KBM-7 (cell line): ENCODE measurements at regions not wholly inside any gene's neighbourhood (a gene's known extent, or its start where the extent isn't known, plus 50 kb on each side); places are given as distances from the start of the nearest gene placed in this dataset.
A peak's percentile ranks its signal among the peaks of the same experiment; 100 is the strongest.

Source experiments
- DNase-seq: peaks from one replicate; pipeline ENCODE4 v3.0.0-alpha.2; 2015
- in situ Hi-C: fragments of 300-500 bp; cut with MboI; formaldehyde crosslinking; loops from 2 replicates; pipeline ENCODE4 v1.14.3; 2020; ENCODE audit warnings: low sequenced_read_pairs, low pct_unique_long_range_greater_than_20kb, mixed read lengths

DNA sequence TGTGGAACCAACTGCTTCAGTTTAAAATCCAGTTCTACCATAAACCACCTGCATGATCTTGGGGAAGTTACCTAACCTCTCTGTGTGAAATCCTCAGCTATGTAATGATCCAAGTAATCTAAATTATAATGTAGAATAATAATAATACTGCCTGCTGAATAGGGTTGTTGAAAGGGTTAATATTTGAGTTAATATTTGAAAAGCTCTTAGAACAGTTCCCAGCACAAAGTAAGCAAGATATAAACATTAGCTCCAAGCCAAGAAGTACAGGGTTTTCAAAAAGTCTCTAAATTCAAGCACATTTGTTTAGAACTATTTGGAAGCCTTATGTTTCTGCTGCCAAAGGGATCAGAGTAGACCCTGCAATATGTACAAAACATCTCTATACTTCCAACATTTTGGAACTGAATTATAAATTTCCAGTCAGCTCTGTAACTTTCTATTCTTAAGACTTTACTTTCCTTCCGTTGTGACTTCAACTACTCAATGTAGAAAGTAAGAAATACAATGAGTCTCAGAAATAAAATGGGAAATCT is 76.7 kb upstream of the FAM9C start:
- DNase-seq = no peak
- in situ Hi-C loops = no loop called here

DNA sequence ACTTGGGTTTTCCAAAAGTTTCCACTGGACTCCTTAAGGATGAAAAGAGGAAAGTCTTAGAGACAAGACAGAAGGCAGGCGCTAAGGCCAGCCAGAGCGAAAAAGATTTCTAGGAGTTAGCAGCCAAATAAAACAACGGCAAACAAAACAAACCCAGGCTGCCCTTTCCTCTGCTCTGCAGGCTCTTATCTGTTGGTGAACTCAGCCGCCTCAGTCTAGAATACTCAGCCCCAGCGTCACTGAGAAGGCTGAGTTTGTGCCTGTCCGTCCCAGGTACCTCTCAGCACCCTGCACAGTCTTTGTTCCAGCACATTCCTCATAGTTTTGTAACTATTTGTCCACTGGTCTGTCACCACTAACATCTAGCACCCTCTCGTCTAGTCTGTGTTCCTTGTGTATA is 75.6 kb upstream of the FAM9C start:
- DNase-seq = no peak
- in situ Hi-C loops = no loop called here

DNA sequence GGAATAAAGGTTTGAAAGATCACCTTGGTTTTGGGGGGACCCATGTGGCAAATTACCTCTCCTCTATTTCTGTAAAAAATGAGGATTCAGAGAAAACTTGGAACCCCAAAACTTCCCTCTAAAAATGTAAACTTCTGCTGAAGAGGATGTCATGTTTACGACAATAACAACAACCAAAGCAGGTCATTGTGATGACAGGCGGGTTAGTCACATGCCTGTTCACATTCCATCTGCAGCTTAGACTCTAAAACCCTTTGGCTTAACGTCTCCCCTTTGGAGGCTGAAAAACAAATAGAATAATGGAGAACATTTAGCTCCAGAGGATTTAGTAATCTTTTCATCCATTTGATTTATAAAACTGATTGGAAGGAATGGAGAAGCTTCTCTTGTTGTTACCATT is 75.0 kb upstream of the FAM9C start:
- no peak for DNase-seq
- in situ Hi-C loops = no loop called here

DNA sequence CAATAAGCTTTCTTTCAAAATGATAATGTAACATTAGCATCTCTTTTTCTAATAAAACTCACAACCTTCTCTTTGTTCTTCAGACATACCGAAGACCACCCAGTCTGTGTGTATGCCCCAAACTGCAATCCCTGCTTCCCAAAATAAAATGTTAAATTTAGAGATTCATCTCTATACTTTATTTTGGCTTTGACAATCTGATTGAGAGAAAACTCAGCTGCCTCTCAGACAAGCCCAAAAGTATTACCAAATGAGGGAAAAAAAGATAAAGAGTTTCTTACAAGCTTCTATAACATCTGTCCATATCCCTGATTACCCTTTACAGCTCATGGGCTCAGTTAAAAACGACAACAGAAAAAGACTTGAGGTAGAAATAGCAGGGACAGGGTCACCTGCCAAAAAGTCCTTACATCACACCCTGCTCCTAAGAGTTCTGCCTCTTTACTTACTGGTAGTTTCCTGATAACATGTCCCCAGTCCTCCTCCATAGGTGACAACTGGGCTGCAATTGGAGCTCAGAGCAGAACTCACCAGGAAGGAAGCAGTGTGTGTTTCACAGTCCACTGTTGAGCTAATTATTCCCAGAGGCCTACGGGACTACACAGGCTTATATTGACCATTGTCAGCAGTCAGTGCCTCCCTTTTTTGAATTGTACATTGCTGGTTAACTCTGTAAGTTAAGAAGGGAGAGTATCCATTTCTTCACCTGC is 70.9 kb upstream of the FAM9C start:
- in situ Hi-C loops = no loop called here
- no peak for DNase-seq

DNA sequence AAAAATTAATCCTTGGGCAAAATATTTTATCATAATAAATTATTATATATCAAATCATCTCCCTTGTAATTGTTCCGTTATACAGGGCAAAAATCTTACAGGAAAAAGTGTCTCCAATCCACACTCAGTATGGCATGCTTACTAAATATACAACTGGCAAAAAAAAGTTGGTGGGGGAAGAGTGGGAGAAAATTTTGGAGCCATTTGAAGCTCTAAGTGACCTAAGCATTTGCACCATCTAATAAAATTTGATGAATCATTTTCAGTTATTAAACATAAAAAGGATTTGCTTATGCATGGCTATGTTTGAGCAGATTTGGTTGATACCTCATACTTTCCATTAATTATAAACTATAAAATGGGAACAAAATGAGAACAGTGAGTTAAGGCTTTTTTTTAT is 68.1 kb upstream of the FAM9C start:
- in situ Hi-C loops = no loop called here
- DNase-seq = no peak

DNA sequence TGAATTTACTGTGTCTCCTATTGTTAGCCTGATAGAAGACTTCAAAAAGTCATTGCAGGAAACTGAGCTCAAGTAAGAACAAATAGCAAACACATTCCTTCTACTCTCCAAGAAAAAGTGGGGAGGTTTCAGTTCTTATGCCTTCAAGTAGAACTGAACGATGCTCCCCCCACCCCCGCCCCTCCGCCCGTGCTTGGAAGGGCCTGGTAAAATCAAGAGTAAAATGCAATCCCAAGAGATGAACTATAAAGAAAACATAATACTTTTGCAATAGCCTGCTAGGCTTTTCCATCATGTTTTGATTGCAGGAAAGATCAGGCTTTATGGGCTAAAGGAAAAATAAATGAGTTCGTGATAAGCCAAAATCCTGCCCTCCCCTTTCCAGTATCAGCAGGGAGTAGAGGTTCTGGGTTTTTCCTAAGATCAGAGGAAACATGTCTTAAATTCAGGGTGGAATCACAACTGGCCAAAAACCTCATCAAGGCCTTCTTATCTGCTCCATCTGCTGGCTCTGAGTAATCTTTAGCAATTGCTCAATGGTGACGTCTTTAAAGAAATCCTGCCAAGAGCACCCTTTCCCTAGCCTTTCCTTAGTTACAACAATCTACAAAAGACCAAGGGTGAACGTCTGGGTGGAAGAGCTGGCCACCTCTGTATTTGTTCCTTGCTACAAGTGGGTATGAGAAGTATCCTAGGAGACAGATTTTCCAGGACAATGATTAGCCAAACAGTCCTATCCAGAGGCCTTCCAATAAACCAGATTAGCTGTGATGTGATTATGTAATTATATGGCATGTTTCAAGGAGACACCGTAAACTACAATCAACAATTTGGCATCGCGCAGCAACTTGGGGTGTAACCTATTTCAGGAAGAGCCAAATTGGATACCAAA is 66.3 kb upstream of the FAM9C start:
- peak; percentile 51 for DNase-seq
- in situ Hi-C loops = no loop called here

DNA sequence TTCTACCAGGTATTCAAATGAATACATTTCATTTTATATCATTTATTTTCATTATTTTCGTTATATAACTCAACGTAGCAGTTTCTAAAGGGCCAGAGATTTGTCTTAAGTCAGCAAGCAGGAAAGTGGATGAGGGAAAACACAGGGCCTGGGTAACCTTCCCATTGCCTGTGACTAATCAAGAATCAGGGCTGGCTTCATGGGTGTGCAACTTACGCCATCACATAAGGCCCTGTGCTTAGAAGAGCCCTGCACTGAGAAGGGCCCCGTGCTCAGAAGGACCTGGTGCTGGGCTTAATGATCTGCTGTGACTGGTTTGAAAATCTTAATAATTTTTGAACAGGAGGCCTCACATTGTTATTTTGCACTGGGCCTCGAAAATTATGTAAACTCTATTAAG is 65.4 kb upstream of the FAM9C start:
- in situ Hi-C loops = no loop called here
- no peak for DNase-seq

DNA sequence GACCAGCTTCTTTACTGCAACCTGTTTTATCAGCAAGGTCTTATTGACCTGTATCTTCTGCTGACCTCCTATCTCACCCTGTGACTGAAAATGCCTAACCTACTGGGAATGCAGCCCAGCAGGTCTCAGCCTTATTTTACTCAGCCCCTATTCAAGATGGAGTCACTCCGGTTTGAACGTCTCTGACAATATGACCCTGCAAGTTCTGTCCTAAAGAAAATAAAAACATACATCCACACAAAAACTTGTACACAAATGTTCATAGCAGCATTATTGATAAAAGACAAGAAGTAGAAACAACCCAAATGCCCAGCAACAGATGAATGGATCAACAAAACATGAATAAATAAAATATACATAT is 59.5 kb upstream of the FAM9C start:
- in situ Hi-C loops = no loop called here

DNA sequence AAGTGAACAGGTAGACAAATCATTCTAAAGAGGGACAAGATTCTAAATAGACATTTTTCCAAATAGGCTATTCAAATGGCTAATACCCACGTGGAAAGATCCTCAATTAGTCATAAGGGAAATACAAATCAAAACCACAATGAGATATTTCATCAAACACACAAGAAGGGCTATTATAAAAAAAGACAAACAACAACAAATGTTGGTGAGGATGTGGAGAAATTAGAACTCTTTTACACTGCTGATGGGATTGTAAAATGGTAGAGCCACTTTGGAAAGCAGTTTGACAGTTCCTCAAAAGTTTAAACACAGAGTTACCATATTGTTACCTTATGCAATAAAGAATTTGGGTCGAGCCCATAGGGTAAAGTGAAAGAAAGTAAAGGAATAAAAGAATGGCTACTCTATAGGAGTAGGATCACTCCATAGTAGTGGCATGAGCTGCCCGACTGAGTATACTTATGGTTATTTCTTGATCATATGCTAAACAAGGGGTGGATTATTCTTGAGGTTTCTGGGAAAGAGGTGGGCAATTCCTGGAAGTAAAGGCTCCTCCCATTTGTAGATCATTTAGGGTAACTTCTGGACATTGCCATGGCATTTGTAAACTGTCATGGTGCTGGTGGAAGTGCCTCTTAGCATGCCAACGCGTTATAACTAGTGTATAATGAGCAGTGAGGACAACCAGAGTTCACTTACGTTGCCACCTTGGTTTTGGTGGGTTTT is 58.9 kb upstream of the FAM9C start:
- in situ Hi-C loops = no loop called here
- no peak for DNase-seq

More for the DNA sequence above, 59.5 kb upstream of the FAM9C start:
- no peak for DNase-seq

DNA sequence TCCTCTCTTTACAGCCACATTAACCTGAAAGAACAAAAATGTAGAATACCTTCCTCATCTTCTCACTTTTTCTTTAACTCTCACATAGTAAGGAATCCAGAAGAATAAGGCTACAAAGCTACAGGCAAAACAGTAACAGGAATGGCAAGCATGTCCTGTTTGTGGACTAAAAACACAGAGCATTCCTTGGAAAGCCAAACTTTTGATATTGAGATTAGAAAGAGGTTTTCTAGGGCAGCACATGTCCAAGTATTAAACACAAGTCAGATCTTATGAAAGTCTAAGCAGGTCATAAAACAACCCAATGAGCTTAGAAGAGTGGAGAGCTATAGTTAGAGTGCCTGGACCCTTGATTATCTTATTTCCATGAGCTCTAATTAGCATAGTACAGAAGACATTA is 58.2 kb upstream of the FAM9C start:
- in situ Hi-C loops = no loop called here
- DNase-seq = no peak

DNA sequence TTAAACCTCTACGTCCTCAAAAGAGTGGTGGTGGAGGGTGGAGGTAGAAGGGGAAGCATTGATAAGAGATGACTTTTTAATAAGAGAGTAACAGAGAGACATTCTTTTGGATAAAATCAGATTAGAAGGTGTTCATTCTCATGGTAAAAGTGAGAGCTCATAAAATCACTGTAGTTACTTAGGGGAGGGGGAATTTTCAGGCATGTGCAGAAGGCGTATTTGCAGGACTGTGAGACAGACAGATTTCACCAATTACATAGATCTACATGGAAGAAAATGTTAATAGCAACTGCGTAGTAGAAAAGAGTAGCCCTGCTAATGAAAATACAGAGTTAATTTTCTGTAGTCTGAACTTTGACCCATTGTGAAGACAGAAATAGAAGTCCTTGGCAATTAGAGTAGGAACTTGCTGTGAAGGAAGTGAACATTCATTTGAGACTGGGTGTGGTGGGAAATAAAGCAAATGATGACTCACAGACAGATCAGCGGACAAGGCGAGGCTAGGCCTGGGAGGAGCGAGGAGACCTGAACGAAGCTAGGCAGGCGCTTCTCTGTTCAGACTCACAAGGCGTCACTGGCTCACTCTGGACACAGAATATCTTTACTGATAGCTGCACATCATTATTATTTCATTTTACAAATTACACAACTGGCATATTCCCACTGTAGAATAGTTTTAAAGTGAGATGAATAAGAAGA is 57.2 kb upstream of the FAM9C start:
- DNase-seq = peak; percentile 84
- in situ Hi-C loops = no loop called here

DNA sequence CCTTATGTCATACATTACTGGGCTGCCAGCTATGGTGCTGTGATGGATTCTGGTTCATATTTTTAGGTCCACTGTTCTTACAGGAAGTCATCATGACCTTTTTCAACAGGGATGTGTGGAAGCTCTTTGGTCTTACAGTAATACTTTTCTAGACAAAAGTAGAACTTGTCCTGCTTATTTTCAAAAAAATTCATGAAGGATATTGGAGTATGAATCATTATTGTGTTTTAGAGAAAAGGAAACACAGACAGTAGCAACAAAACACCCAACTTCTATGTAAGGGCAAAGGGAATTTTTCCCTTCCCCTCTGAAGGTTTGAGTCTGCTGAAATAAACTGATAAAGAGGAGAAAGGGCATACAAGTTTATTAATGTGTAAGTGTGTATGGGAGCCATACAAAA is 54.7 kb upstream of the FAM9C start:
- in situ Hi-C loops = loop anchor here (25.0 kb wide), 1 partner anchor 388 kb away; no protein-coding TSS in a partner anchor
- no peak for DNase-seq

DNA sequence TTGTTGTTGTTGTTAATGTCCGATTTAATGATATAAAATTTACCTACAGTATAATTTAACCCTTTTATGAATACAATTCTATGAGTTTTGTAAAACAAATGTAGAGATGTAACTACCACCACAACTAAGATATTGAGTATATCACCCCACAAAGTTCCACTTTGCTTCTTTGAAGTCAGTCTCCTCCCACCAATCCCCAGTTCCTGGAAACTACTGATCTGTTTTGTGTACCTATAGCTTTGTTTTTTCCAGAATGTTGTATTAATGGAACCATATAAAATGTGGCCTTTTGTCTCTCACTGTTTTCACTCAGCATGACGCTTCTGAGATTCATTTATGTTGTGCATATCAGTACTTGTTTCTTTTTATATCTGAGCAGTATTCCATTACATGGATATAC is 52.3 kb upstream of the FAM9C start:
- no peak for DNase-seq
- in situ Hi-C loops = loop anchor here (25.0 kb wide), 1 partner anchor 391 kb away; no protein-coding TSS in a partner anchor

DNA sequence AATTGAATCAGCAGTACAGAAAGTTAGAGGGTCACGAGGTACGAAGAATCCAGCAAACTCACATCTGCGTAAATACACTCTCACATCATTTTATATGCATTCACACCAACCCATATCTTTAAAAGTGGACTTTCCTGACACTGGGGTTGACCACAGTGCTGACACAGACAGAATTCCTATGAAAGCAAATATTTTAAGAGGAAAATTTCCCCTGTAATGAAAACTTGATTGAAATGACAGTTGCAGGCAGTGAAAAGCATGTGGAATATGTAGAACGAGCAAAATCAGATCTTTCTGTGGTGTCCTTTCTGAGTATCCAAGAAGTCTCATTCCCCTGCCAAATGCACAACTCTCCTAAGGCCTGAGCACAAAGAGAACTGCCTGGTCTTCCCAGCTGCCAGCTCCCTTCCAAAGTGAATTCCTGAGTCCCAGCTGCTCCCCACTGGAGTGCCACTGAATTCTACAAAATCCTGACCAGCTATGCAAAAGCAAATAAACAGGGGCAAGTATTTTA is 50.5 kb upstream of the FAM9C start:
- DNase-seq = no peak
- in situ Hi-C loops = loop anchor here (25.0 kb wide), 1 partner anchor 392 kb away; no protein-coding TSS in a partner anchor

DNA sequence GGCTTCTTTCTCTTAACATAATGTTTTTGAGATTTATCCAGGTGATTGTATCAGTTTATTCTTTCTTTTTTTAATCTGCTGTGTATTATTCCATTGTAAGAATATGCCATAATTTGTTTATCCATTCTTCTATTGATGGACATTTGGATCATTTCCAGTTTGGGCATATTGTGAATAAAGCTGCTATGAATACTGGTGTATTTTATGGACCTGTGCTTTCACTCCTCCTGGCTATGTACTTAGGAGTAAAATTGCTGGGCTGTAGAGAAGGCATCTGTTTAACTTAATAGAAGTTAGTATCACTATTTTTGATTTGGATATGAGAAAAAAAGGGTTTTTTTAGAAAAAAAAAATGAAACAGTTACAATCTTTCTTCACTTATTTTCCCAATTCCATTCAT is 50.0 kb upstream of the FAM9C start:
- DNase-seq = no peak
- in situ Hi-C loops = loop anchor here (25.0 kb wide), 1 partner anchor 393 kb away; no protein-coding TSS in a partner anchor
